ENCODE measurements at regions not wholly inside any gene's neighbourhood (a gene's known extent, or its start where the extent isn't known, plus 50 kb on each side); places are given as distances from the start of the nearest gene placed in this dataset.
"Not testable (repeated sequence)": the region's sequence is repeated elsewhere in the genome, so short reads cannot be mapped to it uniquely, and the experiment has no call there.

DNA sequence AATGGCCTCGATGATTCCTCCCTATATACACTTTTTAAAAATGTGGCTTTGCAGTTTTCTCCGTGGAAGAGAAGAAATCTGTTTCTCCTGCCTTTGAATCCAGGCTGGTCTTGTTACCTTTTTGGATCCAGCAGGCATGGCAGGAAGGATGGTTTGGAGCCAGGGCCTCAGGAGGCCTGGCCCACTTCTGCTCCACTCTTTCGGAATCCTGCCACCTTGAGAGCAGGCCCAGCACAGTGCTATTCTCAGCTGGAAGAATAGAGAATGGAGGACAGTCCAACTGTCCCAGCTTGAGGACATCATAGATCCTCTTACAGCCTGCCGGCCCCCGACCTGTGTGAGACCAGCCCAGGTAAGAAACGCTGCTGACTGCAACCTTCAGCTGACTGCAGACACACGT lies 421.5 kb downstream of the FUT8 start:
- DNase-seq (ENCODE audit: low read depth, low spot score): no peak

DNA sequence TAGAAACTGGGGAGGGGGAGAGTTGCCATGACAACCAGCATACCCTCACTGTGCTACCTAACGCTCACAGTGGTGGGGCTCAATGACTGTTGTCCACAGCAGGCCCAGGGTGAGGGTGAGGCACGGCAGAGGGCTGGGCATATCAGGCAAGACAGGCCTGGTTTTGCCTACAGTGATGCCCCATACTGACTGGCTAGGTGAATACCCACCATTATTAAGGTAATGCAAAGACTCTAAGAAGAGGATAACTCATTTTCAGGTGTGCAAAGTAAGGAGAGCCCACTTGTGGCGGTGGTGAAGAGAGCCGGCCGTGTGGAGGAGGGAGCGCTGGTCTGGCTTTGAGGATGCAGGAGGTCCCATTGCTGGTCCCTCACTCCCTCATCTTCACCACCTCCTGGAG lies 422.3 kb downstream of the FUT8 start:
- DNase-seq (ENCODE audit: low read depth, low spot score): no peak

DNA sequence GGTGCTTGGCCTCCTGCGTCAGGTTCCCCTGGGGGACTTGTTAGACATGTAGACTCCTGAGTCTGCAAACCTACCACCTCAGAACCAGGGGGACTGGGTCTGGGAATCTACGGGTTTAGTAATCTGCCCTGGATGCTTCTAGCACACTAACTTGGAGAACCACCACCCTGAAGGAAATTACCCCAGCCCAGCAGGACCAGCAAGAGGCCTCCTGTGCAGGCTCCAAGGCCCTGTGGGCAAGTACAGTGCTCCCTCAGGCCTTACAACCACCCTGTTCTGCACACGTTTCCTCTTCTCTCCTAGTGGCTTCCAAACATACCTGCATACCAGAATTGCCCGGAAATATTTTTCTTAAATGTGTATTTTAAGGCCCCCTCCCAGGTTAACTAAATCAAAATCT lies 423.0 kb downstream of the FUT8 start:
- no peak for DNase-seq (ENCODE audit: low read depth, low spot score)

DNA sequence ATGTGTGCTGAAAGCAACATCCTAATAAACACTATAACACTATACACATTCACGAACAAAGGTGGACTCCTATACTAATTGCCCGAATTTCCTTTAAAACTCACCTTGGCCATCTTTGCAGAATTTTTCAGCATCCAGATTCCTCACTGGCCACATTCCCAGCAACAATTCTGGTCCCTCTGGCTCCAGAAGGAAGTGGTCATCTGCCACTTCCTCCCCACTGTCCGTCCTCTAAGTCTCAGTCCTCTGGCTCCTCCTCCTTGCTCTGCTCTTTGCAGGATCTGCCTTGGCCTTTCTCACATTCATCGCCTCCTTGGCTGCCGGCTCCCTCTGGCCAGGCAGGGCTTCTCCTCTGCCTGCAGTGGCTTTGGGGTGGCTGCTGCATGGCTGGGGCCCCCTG lies 426.0 kb downstream of the FUT8 start:
- DNase-seq (ENCODE audit: low read depth, low spot score): no peak

DNA sequence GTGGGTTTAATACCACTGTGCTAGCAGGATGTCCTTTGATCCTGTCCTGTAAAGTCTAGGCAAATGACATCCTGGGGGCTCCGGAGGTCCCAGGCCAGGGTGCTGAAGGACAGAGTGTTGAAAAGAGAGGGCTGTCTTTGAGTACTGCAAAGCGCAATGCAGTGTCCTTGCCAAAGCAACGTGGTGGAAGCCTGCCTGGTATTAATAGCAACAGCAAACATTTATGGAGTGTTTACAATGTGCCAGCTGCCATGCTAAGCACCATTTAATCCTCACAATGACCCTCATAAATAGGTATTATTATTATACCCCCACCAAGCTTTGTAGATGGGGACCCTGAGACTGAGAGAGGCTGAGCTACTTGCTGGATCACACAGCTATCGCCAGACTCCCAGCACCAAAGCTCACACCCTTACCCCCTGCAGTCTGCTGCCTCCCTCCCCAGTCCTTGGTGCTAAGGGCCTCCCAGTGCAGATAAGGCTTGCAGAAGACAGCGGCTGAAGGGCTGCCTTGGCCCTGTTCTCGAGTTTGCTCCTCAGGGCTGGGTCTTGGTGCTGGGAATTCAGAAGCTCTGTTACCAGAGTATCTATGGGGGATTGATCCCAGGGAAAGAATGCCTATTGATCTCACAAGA lies 427.7 kb downstream of the FUT8 start:
- DNase-seq (ENCODE audit: low read depth, low spot score): no peak

DNA sequence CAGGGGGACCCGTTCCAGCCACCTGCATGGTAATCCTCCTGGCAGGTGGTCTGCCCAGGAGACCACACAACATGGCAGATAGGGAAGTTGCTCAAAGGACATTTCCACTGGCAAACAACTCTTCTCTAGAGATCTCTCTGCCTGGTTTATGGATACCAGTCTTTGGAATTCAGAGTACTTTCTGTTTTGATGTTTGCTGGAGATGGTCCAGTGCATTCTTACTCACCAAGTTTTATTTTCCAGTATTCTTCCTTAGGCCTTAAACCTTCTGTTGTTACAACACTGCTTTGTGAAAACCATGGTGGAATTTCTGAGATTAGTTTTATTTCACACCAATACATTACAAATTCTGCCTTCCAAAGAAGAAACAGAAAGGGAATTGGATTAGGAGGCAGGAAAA lies 428.3 kb downstream of the FUT8 start:
- DNase-seq (ENCODE audit: low read depth, low spot score): no peak

DNA sequence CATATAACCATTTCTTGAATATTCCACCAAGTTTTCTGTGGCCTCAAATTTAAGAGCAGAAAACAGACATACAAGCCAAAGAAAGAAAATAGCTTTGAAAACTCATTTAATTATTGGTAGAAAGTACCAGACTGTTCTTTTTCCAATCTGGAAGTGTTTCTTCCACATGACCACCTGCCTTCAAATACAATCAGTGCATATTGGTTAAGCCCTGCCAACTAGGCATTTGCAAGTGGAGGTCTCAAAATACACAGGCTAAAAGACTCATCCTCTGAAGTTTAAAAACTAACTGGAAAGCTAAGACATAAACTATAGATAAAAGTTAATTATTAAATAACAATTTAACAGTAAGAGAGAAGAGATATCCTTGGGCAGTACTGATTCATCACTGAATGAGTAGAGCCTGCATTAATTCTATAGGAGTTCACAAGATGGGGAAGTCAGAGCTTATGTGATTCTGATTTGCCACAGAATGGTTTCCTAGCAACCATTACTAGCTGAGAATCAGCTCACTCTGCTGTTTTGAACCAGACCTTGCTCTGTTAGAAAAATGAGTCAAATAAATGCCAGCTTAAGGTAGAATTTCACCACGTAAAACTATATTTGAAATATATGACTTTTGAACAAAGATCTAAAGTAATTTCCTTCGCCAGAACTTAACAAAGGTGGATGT lies 433.8 kb downstream of the FUT8 start:
- no peak for DNase-seq (ENCODE audit: low read depth, low spot score)

DNA sequence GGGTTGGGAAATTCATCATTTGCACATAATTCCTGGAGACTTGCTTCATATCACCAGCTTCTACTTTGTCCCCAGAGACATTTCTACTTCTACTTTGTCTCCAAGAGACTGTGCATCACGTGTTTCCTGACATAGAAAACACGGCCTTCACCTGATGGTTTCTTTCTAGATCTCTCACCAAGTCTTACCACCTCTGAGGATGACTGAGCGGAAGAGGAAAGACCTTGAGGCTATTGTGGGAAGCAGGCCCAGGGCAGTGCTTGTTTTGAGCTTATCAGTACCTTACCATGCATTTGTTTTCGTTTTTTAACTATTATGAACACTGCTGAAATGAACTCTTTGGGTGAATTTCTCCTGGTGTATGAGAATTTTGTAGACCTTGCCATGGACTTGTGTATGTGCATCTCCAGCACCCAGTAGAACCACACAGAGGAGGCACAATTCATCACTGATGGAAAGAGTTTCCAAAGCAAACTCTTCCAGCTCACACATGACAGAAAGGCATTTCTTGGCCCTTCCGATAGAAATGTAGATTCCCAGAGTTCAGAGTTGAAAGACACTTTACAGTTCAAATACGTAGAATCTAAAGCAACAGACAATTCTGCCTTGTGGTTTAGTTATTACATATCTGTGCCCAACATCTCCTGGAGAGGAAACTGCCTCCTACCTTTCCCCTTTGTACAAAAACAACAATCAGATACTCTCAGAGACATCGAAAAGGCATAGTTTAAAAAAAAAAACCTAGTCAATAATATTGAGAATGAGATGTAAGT lies 434.7 kb downstream of the FUT8 start:
- no peak for DNase-seq (ENCODE audit: low read depth, low spot score)

DNA sequence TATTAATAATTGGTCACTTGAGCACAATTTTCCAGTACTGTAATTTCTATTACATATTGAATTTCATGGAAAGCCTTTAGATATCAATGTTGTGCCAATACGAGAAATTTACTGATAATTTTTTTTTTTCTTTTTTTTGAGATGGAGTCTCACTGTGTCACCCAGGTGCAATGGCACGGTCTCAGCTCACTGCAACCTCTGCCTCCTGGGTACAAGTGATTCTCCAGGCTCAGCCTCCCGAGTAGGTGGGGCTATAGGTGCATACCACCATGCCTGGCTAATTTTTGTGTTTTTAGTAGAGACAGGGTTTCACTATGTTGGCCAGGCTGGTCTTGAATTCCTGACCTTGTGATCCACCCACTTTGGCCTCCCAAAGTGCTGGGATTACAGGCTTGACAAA lies 435.4 kb downstream of the FUT8 start:
- DNase-seq (ENCODE audit: low read depth, low spot score): not testable (repeated sequence)

DNA sequence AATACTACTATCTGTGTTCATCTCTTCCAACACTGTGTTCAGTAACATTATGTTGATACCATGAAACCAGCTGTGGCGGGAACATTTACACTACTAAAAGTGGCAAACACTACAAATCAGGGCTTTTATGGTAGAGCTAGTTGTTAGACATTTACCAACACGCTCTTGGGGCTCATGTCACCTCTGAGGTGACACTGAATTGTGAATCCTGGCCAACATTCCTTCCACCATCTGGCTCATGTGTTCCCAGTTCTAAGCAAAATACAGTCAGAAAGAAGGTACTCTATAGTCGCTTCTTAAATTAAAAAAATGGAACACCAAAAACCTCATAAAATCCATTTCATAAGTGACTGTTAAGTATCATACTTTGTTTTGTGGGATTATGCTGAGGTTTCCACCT lies 436.6 kb downstream of the FUT8 start:
- no peak for DNase-seq (ENCODE audit: low read depth, low spot score)

DNA sequence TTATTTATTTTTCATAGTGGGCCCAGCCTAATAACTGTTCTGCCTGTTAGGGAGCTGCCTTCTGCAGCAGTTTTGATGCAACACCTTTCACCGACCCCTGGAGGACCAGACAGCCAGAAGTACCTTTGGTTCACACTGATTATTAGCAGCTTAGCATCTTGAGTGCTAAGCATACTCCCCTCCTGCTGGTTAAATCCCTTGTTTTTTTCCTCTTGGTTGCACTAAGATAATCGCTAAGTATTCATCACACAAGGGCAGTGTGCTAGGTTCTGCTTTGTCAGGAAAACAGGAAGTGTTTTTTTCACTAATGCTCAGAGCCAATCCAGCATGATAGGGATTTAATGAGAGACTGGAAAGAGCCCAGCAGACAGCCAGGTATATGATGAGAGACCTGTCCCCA lies 437.0 kb downstream of the FUT8 start:
- DNase-seq (ENCODE audit: low read depth, low spot score): no peak

DNA sequence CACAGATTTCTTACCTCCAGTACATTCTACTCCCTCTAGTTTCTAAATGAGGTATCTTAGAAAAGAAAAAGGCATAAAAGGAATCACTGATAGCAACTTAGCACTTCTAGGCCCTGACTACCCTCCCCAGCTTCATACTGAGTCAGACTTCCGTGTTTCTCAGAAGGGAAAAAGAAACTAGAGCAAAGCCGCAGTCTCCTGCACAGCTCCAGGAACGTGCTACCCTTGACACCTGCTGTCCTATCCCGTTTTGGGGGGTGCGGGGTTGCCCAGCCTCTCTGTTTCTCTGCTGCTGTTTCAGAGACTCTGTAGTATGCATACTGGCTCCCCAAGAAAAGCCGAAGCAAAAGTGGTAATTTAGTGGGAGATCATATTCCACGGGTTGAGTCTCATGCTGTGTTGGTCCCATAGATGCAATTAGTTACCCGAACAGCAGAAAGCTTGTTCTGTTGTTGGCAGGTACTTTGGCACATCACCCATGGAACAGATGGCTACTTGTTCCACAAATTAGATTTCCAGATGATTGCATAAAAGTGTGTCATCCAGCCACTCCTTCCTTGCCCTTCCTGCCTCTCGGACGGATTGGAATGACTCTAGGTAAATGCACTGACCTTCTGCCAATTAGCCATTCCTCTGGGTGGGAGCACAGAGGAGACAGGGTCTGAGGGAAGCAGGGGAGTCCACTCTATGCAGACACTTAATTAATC lies 438.1 kb downstream of the FUT8 start:
- DNase-seq (ENCODE audit: low read depth, low spot score): no peak

DNA sequence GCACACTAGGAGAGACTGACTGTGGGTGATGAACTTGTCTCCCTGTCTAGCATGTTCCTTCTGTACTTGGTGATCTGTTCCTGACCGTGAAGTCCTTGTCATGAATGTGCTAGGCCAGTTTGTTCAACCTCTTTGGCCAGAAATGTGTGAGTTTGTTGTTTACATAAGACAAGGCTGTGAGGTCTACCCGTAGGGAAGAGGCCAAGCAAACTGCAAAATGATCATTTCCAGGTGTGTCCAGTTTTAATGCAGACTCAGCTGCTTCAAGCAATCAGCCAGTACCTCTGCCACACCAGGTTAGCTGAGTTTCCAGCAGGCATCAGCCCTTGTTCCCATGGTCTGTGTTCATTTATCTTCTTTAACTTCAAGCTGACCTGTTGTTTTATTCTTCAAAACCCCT lies 440.2 kb downstream of the FUT8 start:
- DNase-seq (ENCODE audit: low read depth, low spot score): no peak

DNA sequence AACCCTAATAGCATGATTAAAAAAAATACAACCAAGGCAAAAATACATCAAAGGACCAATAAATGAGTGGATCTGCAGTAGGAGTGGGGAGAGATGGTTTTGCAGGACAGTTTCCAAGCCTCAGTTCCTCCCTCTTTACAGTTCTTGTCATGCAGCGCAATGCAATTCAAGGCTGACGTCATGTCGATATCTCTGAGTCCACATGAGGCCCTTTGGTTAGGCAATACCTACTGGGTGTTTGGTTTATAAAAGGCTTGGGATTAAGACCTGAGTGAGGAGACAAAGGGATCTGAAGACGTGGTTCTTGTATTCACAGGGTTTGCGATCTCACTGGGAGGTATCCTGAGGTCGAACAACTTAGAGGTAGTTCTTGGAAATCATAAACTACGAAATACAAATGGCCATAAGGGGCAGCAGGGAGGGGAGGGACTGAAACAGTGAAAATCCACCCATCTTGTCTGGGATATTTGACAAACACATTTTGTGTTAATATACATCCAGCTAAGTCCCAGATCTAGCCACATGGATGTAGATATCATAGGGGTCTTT lies 441.0 kb downstream of the FUT8 start:
- DNase-seq (ENCODE audit: low read depth, low spot score): no peak

DNA sequence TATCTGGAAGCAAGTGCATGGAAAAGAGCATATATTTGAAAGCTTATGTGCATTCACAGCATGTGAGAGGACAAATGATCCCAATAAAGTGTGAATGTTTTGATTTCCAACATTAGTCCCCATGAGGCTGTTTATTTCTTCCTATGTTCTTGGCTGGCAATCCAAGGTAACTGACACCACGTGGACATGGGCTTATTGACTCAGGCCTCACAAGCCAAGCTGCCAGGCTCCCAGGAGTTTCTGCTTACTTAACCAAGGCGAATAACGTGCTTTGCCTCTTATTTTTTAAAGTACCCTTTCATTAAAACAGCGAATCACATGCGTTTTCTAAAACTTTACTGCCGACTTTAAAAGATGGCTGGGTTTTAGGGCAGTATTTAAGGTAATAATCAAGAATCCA lies 441.7 kb downstream of the FUT8 start:
- DNase-seq (ENCODE audit: low read depth, low spot score): no peak

DNA sequence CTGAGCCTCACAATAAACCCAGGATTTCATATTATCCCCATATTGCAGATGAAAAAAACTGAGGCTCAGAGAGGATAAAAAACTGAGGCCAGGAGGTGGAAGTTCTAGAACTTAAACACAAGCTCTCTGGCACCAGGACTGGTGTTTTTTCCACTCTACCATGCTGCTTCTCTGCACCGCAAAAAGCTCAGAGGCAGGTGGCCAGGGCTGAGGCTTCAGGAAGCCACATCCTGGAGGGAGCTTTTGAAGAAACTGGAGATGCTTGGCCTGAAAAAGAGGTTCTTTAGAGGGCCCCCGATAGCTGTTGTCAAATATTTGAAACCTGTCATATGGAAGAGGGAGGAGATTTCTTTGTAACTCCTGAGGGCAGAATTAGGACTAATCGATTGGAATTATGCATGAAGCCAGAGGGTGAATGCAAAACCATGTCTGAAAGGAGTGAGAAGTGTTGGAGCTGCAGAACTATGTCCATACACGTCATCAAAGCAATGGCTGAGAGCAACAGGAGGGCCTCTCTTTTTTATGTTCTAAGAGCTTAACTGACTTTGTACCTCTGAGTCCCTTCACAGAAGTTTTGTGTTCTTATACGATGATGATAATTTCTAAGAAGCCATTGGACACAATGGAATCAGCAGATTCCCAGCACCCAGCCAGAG lies 448.6 kb downstream of the FUT8 start:
- no peak for DNase-seq (ENCODE audit: low read depth, low spot score)

DNA sequence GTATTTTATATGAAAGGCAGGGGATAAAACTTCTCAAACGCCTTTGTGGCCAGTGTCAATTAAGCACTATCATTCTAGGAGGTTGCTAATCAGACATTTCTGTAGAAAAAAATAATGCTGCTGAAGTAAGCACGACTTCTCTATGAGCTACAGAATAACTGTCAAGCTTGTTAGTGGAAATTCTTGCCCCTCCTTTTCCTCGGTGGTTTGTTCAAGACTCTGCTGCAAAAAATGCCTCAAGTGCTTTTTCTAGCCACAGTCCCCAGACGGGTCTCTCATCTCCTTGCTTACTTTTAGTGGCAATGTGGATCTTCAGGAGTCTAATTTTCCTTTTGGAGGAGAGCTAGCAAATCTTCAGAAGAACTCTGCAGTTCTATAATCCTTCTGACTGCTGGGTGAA lies 452.0 kb downstream of the FUT8 start:
- no peak for DNase-seq (ENCODE audit: low read depth, low spot score)

DNA sequence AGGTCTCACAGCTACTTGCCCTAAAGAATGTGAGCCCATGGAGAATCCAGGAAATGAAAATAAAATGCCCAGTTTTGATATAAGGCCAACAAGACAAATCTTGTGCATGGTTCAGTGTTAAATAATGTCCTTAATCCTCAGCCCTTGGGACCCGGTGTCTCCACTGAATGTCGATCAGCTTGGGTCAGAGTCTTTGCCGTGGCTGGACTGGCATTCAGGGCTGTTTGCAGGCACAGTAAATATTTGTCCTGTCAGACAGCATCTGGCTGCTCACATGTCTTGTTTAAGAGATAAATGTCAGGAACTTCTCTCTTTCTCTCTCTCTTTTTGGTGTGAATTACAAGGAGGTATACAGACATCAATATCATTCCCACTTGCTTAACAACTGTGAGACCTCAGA lies 452.5 kb downstream of the FUT8 start:
- no peak for DNase-seq (ENCODE audit: low read depth, low spot score)

DNA sequence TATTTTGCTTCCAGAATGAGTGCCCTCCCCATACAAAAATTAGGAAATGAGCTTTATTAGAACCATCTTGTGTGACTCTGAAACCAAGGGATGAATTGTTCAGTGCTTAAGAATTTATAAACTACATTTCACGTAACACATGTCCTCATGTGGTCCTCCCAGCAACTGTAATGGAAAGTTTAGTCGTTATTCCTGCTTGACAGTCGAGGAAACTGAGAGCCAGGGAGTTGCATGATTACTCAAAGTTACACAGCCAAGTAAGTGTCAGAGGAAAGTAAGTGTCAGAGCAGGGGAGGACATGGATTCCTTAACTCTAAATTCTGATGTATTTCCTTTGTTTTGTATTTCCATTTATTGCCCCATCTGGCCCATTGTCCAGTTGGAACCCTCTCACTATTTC lies 453.9 kb downstream of the FUT8 start:
- no peak for DNase-seq (ENCODE audit: low read depth, low spot score)

DNA sequence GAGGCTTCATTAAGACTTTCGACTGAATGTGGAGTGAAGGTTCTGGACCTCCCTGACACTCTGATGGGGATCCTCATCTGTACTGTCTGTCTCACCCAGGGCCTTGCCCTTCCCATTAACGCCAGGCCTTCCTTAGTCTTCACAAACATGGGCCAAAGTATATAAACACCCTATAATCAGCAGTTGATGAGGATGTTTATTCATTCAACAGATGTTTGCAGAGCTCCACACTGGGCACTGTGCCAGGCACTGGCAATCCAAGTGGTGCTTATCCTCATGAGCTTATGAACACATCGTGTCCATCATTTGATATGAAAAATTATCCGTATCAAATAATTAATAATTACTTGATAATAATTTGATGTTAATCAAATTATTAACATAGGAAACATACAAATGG lies 454.4 kb downstream of the FUT8 start:
- no peak for DNase-seq (ENCODE audit: low read depth, low spot score)

DNA sequence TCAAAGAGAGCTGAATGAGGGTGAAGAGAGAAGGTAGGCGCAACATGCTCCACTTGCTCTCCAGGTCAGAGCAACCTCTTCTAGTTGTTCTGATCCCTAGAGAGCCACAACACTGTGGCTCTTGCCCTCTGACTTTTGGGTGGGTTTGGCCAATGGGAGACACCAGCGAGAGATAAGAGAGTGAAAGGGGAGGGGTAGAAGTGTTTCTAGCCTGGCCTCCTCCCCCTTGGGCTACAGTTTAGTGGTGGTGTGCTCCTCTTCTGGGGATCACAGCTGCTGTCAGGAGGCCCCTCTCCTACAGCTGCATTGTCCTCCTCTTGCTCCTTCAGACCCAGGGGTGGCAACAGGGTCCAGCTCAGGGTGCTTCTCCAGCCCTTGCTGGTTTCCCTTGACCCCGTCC lies 454.8 kb downstream of the FUT8 start:
- no peak for DNase-seq (ENCODE audit: low read depth, low spot score)

DNA sequence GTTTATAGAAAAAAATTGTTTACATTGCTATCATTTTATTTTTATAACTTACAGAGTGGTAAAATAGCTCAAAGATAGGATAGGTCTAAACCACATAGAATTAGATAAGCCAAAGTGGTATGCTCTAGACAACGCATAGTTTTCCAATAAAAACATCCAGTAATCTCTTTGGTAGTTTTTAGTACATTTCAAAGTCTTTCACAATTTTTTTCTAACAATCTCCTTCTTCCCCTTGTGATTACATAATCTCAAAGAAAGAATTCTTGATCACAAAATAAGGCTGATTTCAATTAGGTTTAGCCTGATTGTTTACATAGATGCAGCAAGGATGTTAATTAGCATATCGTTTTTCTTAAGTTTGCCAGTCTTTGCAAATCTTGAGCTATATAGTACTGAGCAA lies 460.0 kb downstream of the FUT8 start:
- no peak for DNase-seq (ENCODE audit: low read depth, low spot score)

Data from brain pericyte (primary cell).